ENCODE measurements at regions not wholly inside any gene's neighbourhood (a gene's known extent, or its start where the extent isn't known, plus 50 kb on each side); places are given as distances from the start of the nearest gene placed in this dataset.
"Not testable (repeated sequence)": the region's sequence is repeated elsewhere in the genome, so short reads cannot be mapped to it uniquely, and the experiment has no call there.

DNA sequence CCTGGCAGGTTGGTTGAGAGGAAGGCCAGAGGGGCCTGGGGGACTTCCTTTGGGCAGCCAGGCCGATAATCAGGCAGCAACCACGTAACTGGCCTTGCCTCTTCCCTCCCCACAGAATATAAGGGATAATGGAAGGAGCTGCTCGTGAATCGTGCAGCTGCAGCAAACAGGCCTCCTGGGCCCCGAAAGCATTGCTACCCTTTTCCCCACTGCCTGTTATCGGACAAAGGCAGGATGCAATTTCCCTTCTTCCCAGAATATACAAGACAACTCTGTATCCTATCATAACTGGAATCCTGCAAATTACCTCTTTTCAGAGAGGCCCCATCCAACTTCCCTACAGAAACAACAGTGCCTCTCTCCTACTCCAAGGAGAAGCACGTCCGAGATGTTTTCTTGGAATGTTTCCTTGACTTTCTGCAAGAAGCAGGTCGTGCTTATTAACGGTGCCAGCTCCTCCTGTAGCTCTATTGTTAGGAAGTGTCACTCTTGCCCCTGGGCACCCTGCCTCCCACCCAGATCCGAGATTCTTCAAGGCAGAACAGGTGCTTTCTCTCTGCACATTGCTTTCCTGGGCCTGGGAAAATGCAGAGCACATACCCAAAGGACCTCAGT, 106.0 kb upstream of the TIAM1 start:
- DNase-seq = no peak

GRCh38 chr21:31448496-31448895, 104.4 kb upstream of the TIAM1 start:
- no peak for DNase-seq

DNA sequence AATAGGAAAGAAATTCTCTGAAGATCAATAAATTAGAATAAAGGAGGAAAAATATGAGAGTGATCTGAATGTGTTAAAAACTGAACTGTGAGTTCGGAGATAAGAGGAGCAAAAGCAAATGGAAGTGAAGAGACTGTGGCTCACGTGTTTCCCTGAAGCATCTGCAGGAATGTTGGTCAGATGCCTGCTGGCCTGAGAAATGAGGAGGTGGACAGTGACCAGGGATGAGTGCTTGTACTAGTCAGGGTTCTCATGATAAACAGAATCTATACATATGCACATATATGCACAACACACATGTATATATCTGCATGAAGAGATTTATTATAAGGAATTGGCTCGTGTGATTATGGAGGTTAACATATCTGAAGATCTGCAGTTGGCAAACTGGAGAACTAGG, 103.4 kb upstream of the TIAM1 start:
- no peak for DNase-seq

GRCh38 chr21:31446226-31446855, 102.3 kb upstream of the TIAM1 start:
- DNase-seq = no peak

DNA sequence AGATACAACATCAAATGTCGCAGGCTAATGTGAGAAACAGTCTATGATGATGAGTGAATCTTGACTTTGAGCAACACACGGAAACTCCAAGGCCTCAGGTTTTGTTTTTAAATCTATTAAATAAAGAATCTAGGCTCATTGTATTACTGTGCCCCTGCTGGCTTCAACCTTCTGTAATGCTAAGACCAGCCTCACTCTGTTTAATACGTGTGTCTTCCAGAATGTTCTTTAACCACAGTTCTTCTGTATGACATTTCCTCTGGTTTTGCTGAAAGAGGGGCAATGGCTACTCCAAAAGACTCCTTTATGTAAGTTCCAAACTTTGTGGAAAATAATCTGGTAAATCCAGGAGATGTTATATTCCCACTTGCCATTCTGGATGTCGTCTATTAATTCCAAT, 101.1 kb upstream of the TIAM1 start:
- DNase-seq = no peak

DNA sequence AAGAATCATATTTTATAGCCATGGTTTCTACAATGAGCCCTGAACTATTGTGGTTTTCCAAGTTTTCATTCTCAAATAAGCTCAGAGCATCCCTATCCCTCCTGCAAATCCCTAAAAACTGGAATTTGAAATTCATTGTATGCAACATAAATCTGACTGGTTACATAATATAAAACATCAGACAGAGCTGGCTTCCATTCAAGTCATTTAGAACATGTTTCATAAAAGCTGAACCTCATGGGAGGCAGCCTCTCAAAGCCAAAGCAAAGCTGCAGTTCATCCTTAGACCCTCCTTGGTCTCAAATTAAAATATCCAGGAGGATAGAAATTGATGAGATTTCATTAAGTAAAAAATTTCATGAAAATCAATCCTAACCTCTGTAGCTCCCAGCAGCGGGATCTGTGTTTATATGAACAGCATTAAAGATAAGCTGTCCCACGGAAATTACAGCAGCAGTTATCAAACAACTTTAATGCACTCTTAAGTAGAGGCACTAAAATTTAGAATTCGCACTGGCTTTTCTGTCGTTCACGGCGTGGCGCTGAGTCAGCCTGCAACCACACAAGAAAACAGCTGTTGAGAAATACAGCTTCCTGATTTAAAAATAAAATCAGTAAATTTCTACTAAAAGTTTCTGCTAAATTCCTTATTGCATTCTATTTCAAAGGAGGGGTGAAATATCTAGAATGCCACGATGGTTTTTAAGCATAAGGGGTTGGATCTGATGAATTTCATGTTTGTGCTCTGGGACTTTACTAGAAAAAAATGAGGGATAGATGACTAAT, 99.9 kb upstream of the TIAM1 start:
- no peak for DNase-seq

DNA sequence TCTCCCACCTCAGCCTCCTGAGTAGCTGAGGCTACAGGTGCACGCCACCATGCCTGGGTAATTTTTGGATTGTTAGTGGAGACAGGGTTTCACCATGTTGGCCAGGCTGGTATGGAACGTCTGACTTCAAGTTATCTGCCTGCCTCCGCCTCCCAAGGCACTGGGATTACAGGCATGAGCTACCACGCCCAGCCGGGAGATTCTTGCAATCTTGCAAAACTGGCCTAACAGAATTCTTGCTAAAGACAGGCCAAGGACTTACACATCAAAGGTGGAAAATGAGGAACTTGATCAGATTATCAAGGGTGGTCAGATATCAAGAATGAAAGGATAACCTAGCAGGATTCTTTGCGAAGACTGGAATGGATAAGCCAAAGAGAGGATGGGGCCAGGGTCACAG, 98.3 kb upstream of the TIAM1 start:
- DNase-seq = no peak

DNA sequence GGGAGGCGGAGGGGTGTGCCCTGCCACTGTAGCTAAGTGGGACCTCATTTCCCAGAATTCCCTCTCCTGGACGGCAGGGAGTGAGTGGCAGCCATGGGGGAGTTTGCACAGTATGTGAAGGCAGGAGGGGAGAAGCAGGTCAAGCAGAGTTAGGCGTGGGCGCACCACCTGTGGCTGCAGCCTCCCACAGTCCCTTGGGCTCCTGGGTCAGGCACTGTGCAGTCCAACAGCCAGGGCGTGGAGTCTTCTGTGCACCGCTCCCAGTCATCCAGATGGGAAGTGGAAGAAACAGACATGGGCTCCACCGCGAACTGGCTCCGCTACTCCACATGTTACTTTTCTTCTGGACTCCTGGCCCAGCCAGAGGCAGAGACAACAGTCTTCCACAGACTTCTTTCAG, 85.4 kb upstream of the TIAM1 start:
- DNase-seq = no peak

DNA sequence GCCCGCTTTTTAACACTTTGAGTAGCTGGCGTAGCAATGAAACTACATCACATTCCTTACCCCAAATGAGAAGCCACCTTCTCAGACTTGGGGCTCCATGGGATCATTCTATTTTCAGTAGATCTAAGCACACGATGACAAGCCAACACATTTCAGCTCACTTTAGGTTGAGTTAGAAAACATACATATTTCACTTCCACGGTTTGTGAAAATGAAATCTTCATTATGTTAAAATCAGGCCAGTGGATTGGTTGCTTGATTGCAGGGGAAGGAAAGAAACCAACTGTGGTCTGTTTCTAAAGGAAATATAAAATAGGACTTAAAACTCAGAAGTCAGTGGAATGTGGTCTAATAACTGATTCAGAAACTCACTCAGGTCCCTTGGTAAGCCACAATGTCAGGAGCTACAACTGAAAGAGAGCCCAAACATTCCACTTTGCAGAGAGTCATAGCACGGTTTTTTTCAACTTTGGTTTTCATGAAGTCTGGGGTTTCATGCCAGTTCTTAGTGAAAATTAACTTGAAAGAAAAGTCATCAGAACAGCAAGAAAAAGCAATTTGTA, 82.3 kb upstream of the TIAM1 start:
- DNase-seq = no peak

DNA sequence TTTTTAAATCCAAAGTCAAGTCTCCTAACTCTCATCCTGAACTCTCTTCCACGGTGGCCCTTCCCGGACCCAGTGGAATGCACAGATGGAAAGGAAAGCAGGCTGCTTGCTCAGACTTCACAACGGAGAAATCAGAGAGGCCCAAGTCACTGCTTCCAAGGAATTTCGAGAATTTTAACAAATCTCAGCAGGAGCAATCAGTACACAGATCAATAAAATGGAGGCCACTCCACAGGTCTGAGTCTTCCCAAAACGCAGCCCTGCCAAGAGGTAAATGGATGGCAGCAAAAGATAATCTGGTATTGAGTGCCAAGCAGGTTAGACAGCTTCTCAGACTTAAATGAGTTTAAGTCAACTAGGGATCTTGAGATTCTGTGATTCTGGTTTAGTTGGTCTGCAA, 81.1 kb upstream of the TIAM1 start:
- DNase-seq = no peak

DNA sequence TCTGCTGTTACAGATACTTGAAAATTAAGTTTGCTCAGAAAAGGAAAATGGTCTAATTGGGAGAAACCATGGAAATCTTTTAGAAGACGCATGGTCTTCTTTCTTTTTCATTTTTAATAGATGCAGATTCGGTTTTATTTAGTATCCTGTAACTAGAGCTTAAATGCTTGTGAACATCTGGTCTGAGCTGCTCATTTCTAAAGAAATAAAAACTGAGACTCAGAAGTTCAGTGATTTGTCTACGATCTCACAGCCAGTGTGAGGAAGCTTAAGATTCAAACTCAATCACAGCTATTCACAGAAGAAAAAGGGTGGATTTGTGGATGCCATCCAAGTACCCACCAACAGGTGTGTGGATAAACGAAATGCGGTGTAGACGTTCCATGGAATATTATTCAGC, 80.0 kb upstream of the TIAM1 start:
- DNase-seq = no peak

GRCh38 chr21:31420988-31421387, 76.9 kb upstream of the TIAM1 start:
- DNase-seq = no peak

GRCh38 chr21:31420354-31420753, 76.3 kb upstream of the TIAM1 start:
- no peak for DNase-seq

DNA sequence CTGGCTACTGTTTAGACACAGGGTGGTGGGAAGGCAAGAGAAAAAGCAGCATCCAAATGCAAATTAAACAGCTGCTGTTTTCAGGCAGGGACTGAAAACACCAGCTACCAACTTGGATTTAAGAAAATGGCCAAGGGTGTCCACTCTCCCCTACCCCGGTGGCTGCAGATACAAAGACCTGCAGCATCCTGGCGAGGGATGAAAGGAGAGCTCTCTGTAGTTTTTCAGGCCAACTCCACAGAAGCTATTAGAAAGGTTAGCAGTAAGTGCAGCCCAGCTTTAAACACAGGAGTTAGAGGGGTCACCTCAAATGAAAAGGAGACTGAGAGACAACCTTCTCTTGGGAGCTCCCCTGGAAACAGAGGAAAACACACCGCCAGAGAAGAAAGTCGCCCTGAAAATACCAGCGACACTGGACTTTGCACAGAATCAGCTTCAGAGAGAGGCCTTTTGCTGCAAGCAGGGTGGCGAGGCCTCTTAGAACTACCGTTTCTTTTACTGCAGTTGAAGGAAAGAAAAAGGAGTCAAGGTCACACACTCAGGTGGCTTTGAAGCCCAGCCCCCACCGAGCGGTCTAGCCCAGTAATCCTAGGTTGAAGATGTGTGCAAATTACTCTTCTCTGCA, 74.4 kb upstream of the TIAM1 start:
- DNase-seq = no peak

DNA sequence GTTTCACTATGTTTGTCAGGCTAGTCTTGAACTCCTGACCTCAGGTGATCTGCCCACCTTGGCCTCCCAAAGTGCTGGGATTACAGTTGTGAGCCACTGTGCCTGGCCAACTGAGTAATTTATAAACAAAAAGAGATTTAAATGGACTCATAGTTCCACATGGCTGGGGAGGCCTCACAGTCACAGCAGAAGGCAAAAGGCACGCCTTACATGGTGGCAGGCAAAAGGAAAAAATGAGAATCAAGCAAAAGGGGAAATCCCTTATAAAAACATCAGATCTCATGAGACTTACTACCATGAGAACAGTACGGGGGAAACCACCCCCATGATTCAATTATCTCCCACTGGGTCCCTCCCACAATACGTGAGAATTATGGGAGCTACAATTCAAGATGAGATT, 73.2 kb upstream of the TIAM1 start:
- DNase-seq = not testable (repeated sequence)

DNA sequence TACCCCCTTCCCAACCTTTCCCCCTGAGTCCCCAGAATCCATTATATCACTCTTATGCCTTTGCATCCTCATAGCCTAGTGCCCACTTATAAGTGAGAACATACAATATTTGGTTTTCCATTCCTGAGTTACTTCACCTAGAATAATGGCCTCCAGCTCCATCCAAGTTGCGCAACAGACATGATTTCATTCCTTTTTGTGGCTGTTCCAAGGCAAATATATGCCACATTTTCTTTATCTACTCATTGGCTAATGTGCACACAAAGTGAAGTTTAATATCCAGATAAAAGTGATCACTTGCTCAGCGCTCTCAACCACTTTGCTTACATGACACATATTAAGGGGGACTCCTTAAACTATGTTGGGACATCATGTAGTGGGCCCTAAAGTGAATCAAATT, 72.4 kb upstream of the TIAM1 start:
- no peak for DNase-seq

DNA sequence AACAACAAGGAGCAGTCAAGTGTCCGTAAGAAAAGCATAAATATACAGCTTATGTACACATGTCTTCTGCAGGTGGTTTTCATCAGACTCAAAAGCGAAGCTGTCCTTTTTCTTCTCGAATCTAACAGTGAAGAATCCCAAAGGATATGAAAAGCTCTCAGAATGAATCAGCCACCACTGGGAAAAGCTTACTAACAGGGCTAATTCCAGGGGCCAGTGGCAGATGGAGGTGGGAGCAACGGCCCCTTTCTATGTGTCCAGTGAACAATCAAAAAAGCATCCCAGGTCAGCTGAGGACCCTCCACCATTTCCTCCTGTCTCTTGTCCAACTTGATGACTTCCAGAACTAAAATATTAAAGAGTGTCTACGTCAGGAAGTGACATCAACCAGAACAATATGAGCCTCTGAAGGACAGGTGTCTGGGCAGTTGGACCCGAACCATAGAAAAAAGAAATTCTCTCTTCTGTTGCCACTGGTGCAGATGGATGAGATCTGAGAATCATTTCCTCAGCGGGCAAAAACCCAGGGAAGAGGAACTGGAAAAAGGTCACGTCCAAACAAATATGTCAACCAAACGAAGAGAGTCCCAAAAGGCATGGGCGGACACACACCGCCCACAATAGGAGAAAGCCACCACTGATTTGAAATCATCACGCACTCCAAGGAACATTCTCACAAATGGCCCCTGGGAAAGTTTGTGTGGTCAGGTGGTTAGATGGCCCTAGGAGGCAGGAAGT, 70.4 kb upstream of the TIAM1 start:
- no peak for DNase-seq

GRCh38 chr21:31413698-31414097, 69.6 kb upstream of the TIAM1 start:
- DNase-seq = no peak

- DNase-seq = no peak
Measured at GRCh38 chr21:31410499-31411131, 66.6 kb upstream of the TIAM1 start.

- no peak for DNase-seq
Measured at GRCh38 chr21:31409831-31410487, 65.9 kb upstream of the TIAM1 start.

DNA sequence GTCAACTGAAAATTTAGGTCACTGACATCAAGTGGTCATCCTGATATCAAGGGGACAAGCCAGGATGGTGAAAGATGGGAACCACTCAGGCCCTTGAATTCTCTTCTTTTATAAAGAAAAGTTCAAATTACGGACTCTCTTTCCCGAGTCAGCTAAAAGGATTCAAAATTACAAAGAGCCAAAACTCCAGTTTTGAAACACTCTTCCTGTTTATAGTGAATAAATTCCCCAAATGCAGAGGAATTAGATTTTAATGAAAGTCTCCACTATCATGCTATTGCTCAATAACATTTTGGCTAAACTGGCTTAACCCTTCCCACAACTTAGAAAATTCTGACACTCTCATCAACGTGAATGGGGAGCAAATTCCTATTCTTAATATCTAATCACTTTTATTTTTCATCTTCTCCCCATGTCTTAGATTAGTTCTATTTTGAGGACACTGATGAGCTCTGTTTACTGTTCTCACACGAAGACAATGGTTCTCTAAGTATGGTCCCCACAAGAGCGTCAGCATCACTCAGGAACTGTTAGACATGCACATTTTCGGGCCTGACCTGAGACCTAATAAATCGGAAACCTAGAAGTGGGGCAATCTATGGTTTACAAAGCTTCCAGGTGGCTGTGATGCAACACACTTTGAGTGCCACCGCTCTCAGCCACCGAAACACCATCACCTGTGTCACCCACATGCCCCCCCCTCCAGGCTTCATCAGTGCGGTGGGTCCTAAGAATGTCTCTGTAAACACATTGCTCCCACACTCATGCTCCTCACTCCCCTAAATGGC, 64.4 kb upstream of the TIAM1 start:
- DNase-seq = no peak

All from hematopoietic multipotent progenitor cell treated with erythropoietin and hydrocortisone succinate and interleukin-3 and kit ligand, for 8 days (in vitro differentiated cells).